MM.1S (cell line): ENCODE measurements at regions not wholly inside any gene's neighbourhood (a gene's known extent, or its start where the extent isn't known, plus 50 kb on each side); places are given as distances from the start of the nearest gene placed in this dataset.

Experiments used
- CTCF ChIP-seq: fragments of 300-600 bp; sonication (generic); IDR thresholded peaks from 2 replicates; pipeline ENCODE4 v1.5.1; 2016; ENCODE audit warnings: antibody characterized with exemption, low read length, mixed read lengths
- EZH2 ChIP-seq: fragments of 300-600 bp; sonication (generic); optimal IDR thresholded peaks from 2 replicates; pipeline ENCODE3; 2017; ENCODE audit warnings: low read depth, mild to moderate bottlenecking, antibody characterized with exemption, low read length, mixed read lengths

DNA sequence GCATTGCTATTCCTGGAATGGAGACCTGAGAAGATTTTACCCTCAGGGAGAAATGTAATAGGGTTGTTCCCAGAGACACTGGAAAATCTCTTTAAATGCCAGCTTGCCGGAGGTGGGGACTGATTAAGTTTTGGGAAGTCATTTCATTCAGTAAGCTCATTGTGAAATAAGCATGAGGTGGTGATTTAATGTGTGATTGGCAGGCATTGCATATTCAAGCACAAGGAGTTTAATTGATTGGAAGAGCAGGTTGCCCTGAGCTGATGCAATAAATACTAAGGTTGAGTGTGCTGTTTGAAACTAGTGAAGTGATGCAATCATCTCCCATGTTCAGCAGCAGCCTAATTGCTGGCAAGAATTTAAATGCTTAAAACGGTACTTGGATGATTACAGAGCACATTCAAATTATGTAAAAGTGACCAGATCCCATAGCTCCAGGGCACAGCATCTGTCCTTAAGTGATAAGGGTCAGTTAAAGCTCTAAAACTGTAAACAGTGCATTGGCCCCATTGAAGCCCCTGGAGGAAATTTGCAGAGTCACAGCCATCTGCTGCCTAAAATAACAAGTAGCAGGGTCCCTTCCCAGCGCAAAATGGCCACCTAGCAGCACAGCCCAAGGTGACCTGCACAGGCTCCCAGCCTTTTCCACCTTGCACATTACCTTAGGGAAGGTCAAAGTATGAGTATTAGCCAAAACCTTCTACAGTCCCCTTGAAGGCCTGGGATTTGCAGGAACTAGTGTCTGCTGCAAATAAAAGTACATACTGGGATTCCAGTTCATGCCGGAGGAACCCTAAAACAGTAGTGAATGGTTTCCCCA is 92.1 kb downstream of the CCDC71L start:
- no peak for TF ChIP-seq CTCF
- TF ChIP-seq EZH2, result no peak
